ENCODE measurements at regions not wholly inside any gene's neighbourhood (a gene's known extent, or its start where the extent isn't known, plus 50 kb on each side); places are given as distances from the start of the nearest gene placed in this dataset.

- intact Hi-C loops (cut with micrococcal nuclease; ENCODE audit: unreplicated experiment), result no loop called here
- Mint-ChIP-seq H3K4me3 (ENCODE audit: low read depth, unreplicated experiment) (no peak overlapping the region), H3K36me3 (ENCODE audit: insufficient read depth, unreplicated experiment) (no peaks in the 10 kb centered on the region), H3K27ac (ENCODE audit: unreplicated experiment) (no peak overlapping the region), H3K27me3 (ENCODE audit: unreplicated experiment) (no peaks in the 10 kb centered on the region), H3K4me1 (ENCODE audit: low read depth, unreplicated experiment) (no peaks in the 10 kb centered on the region), H3K9me3 (ENCODE audit: low read depth, unreplicated experiment) (peaks cover 2% of the 10 kb centered on the region)
- BruUV-seq (replicated peaks), result no TSS peak
- CTCF ChIA-PET, result no interaction called here
- TF ChIP-seq CTCF (IDR thresholded peaks at IDR 0.05; ENCODE audit: unreplicated experiment), result no peak
- no peak for DNase-seq
Observed at GRCh38 chr4:60944060-60944459, 256.1 kb upstream of the ADGRL3 start.

DNA sequence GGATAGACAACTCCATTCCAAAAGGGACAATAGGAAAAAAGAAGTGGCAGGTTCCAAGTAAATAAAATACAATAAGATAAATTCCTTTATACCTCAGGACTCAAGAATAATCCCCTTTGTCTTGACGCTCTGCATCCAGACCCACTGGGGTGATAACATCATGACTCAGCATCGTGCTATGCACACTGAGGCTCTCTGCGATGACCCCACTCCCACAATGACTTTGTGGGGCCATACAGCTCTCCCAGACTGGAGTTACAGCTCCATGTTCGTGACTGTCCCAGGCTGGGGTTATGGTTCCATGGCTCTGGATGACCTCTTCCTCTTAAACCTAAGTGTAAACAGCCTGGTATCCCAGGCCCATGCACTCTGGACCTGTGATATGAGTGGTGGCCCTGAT is 254.5 kb upstream of the ADGRL3 start:
- H3K36me3 Mint-ChIP-seq (ENCODE audit: insufficient read depth, unreplicated experiment), result no peaks in the 10 kb centered on the region
- H3K4me3 Mint-ChIP-seq (ENCODE audit: low read depth, unreplicated experiment), result no peak overlapping the region

GRCh38 chr4:60948008-60948407 is 252.1 kb upstream of the ADGRL3 start:
- no peak overlapping the region for H3K4me3 Mint-ChIP-seq (ENCODE audit: low read depth, unreplicated experiment)
- H3K27me3 Mint-ChIP-seq (ENCODE audit: unreplicated experiment), result no peaks in the 10 kb centered on the region
- intact Hi-C loops (cut with micrococcal nuclease; ENCODE audit: unreplicated experiment), result no loop called here
- TF ChIP-seq CTCF (IDR thresholded peaks at IDR 0.05; ENCODE audit: unreplicated experiment), result no peak
- H3K4me1 Mint-ChIP-seq (ENCODE audit: low read depth, unreplicated experiment), result no peaks in the 10 kb centered on the region
- H3K27ac Mint-ChIP-seq (ENCODE audit: unreplicated experiment), result no peak overlapping the region
- no peaks in the 10 kb centered on the region for H3K9me3 Mint-ChIP-seq (ENCODE audit: low read depth, unreplicated experiment)
- CTCF ChIA-PET, result no interaction called here
- no TSS peak for BruUV-seq (replicated peaks)
- no peaks in the 10 kb centered on the region for H3K36me3 Mint-ChIP-seq (ENCODE audit: insufficient read depth, unreplicated experiment)
- no peak for DNase-seq

More for the DNA sequence above, 254.5 kb upstream of the ADGRL3 start:
- CTCF ChIA-PET, result no interaction called here
- no TSS peak for BruUV-seq (replicated peaks)
- H3K27ac Mint-ChIP-seq (ENCODE audit: unreplicated experiment), result no peak overlapping the region
- no peaks in the 10 kb centered on the region for H3K4me1 Mint-ChIP-seq (ENCODE audit: low read depth, unreplicated experiment)
- H3K27me3 Mint-ChIP-seq (ENCODE audit: unreplicated experiment), result no peaks in the 10 kb centered on the region
- no peak for TF ChIP-seq CTCF (IDR thresholded peaks at IDR 0.05; ENCODE audit: unreplicated experiment)
- DNase-seq, result no peak
- H3K9me3 Mint-ChIP-seq (ENCODE audit: low read depth, unreplicated experiment), result peaks cover 2% of the 10 kb centered on the region
- intact Hi-C loops (cut with micrococcal nuclease; ENCODE audit: unreplicated experiment), result no loop called here

GRCh38 chr4:60952921-60953320 is 247.2 kb upstream of the ADGRL3 start:
- Mint-ChIP-seq H3K36me3 (ENCODE audit: insufficient read depth, unreplicated experiment) (no peaks in the 10 kb centered on the region), H3K9me3 (ENCODE audit: low read depth, unreplicated experiment) (peaks cover 3% of the 10 kb centered on the region), H3K27ac (ENCODE audit: unreplicated experiment) (no peak overlapping the region), H3K27me3 (ENCODE audit: unreplicated experiment) (no peaks in the 10 kb centered on the region), H3K4me3 (ENCODE audit: low read depth, unreplicated experiment) (no peak overlapping the region), H3K4me1 (ENCODE audit: low read depth, unreplicated experiment) (no peaks in the 10 kb centered on the region)
- no TSS peak for BruUV-seq (replicated peaks)
- intact Hi-C loops (cut with micrococcal nuclease; ENCODE audit: unreplicated experiment), result no loop called here
- no peak for DNase-seq
- no peak for TF ChIP-seq CTCF (IDR thresholded peaks at IDR 0.05; ENCODE audit: unreplicated experiment)
- CTCF ChIA-PET, result no interaction called here

DNA sequence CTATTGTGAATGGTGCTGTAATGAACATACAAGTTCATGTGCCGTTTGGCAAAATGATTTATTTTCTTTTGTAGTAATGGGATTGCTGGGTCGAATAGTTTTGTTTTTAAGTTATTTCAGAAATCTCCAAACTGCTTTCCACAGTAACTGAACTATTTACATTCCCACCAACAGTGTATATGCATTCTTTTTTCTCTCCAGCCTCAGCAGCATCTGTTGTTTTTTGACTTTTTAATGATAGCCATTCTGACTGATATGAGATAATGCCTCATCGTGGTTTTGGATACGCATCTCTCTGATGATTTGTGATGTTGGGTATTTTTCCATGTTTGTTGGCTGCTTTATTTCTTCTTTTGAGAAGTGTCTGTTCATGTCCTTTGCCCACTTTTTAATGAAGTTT is 246.3 kb upstream of the ADGRL3 start:
- intact Hi-C loops (cut with micrococcal nuclease; ENCODE audit: unreplicated experiment), result no loop called here
- no peak overlapping the region for H3K27ac Mint-ChIP-seq (ENCODE audit: unreplicated experiment)

More for the DNA sequence above, 246.3 kb upstream of the ADGRL3 start:
- Mint-ChIP-seq H3K4me3 (ENCODE audit: low read depth, unreplicated experiment) (no peak overlapping the region), H3K36me3 (ENCODE audit: insufficient read depth, unreplicated experiment) (no peaks in the 10 kb centered on the region), H3K4me1 (ENCODE audit: low read depth, unreplicated experiment) (no peaks in the 10 kb centered on the region), H3K27me3 (ENCODE audit: unreplicated experiment) (no peaks in the 10 kb centered on the region), H3K9me3 (ENCODE audit: low read depth, unreplicated experiment) (peaks cover 3% of the 10 kb centered on the region)
- CTCF ChIA-PET, result no interaction called here
- DNase-seq, result no peak
- TF ChIP-seq CTCF (IDR thresholded peaks at IDR 0.05; ENCODE audit: unreplicated experiment), result no peak
- BruUV-seq (replicated peaks), result no TSS peak

Measured in Calu3 (cell line).